IPS DF 6.9 (cell line): ENCODE measurements at regions not wholly inside any gene's neighbourhood (a gene's known extent, or its start where the extent isn't known, plus 50 kb on each side); places are given as distances from the start of the nearest gene placed in this dataset.

Source experiments
- DNase-seq: peaks from one replicate; pipeline ENCODE4 v3.0.0-alpha.2; 2013; ENCODE audit warnings: low read depth, low spot score
- H3K27ac ChIP-seq: one replicate; pipeline ENCODE4 v1.5.1; 2013; ENCODE audit warnings: low read length, control low read depth
- H3K27me3 ChIP-seq: 2 replicates; pipeline ENCODE4 v1.6.1; 2013; ENCODE audit warnings: mild to moderate bottlenecking, low read length; ENCODE audit not compliant: control insufficient read depth, insufficient read depth
- H3K36me3 ChIP-seq: 2 replicates; pipeline ENCODE4 v1.6.1; 2013; ENCODE audit warnings: low read length; ENCODE audit not compliant: control insufficient read depth, insufficient read depth
- H3K4me1 ChIP-seq: 2 replicates; pipeline ENCODE4 v1.6.1; 2013; ENCODE audit warnings: low read length; ENCODE audit not compliant: control insufficient read depth, insufficient read depth
- H3K4me3 ChIP-seq: 2 replicates; pipeline ENCODE4 v1.5.1; 2013; ENCODE audit warnings: mild to moderate bottlenecking, low read length
- H3K9me3 ChIP-seq: 2 replicates; pipeline ENCODE4 v1.6.1; 2013; ENCODE audit warnings: low read length, inconsistent platforms; ENCODE audit not compliant: control insufficient read depth, insufficient read depth
- WGBS: extraction: QIAGEN DNeasy Blood & Tissue Kit; methylation state at CpG from one replicate; pipeline ENCODE4 v1.1.7; 2013; ENCODE audit warnings: mixed read lengths, missing lambda C conversion rate; ENCODE audit not compliant: insufficient read length, insufficient coverage; 5-methylcytosine and 5-hydroxymethylcytosine counted together

GRCh38 chr3:157695103-157695502, 191.9 kb upstream of the VEPH1 start:
- no peaks in the 10 kb centered on the region for H3K36me3 ChIP-seq
- no peak overlapping the region for H3K27ac ChIP-seq
- WGBS, result no CpG with 5 or more reads among the region's 2 CpGs
- no peaks in the 10 kb centered on the region for H3K9me3 ChIP-seq
- no peak overlapping the region for H3K4me3 ChIP-seq
- H3K27me3 ChIP-seq, result no peaks in the 10 kb centered on the region
- DNase-seq, result no peak
- H3K4me1 ChIP-seq, result no peaks in the 10 kb centered on the region

DNA sequence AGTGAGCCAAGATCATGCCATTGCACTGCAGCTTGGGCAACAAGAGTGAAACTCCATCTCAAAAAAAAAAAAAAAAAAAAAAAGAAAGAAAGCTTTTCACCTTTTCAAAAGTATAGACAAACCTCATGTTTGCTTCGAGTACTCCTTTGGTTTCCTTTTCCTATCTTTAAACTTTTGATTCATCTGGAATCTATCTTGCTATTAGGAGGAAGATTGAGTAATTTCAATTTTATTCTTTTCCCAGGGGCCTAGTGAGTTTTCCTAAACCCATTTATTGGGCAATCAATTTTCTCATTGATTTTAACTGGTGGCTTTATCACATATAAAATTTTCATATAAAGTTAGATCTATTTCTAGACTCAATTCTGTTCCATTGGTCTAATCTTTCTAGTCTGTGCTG, 190.5 kb upstream of the VEPH1 start:
- Histone ChIP-seq H3K9me3 (no peaks in the 10 kb centered on the region), H3K4me1 (no peaks in the 10 kb centered on the region), H3K4me3 (no peak overlapping the region), H3K36me3 (no peaks in the 10 kb centered on the region), H3K27ac (no peak overlapping the region), H3K27me3 (no peaks in the 10 kb centered on the region)
- DNase-seq, result no peak
- WGBS, result no CpG with 5 or more reads among the region's 1 CpG

DNA sequence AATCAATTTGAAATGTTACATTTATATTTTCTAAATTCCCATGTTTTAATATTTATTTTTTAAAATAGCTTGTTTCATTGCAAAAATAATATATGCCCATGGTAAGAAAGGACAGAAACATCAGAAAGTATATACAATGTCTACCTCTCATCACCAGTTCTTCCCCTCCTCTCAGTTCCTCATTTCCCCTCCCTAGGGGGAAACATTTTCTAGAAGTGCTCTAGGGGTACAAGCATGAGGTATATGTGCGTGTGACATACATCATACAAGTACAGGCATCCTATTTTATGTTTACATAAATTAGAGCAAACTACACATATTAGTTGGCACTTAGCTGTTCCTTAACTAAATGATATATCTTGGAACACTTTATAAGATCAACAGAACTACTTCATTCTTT, 189.3 kb upstream of the VEPH1 start:
- Histone ChIP-seq H3K4me3 (no peak overlapping the region), H3K9me3 (no peaks in the 10 kb centered on the region), H3K4me1 (no peaks in the 10 kb centered on the region), H3K36me3 (no peaks in the 10 kb centered on the region), H3K27ac (no peak overlapping the region), H3K27me3 (no peaks in the 10 kb centered on the region)
- no CpG with 5 or more reads among the region's 1 CpG for WGBS
- no peak for DNase-seq

GRCh38 chr3:157683668-157684067, 180.5 kb upstream of the VEPH1 start:
- WGBS, result no CpG with 5 or more reads among the region's 3 CpGs
- H3K27me3 ChIP-seq, result no peaks in the 10 kb centered on the region
- H3K4me1 ChIP-seq, result no peaks in the 10 kb centered on the region
- no peak overlapping the region for H3K4me3 ChIP-seq
- H3K36me3 ChIP-seq, result no peaks in the 10 kb centered on the region
- no peak for DNase-seq
- no peaks in the 10 kb centered on the region for H3K9me3 ChIP-seq
- H3K27ac ChIP-seq, result no peak overlapping the region

GRCh38 chr3:157672061-157672460, 168.8 kb upstream of the VEPH1 start:
- no peak for DNase-seq
- WGBS, result no CpG with 5 or more reads among the region's 1 CpG
- H3K4me1 ChIP-seq, result no peaks in the 10 kb centered on the region
- H3K4me3 ChIP-seq, result no peak overlapping the region
- H3K36me3 ChIP-seq, result no peaks in the 10 kb centered on the region
- no peaks in the 10 kb centered on the region for H3K27me3 ChIP-seq
- H3K9me3 ChIP-seq, result no peaks in the 10 kb centered on the region
- H3K27ac ChIP-seq, result no peak overlapping the region

DNA sequence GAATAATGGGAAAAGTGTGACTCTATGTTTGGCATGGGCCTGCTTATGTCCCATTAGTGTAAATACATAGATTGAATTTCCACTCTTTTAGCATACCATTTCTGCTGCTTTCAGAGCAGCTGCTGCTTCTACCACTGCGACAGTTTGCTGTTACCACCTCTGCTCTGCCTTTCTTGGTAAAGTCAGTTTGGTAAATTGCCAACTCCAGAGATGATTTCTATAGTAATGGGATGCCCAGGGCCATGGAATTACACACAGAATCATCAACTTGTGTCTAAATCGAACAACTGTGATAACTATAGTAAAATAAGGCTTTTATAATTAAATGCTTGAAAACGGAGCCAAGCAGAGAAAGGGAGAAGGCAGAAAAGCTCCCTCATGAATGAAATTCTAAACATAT, 168.4 kb upstream of the VEPH1 start:
- no CpG with 5 or more reads among the region's 3 CpGs for WGBS
- DNase-seq, result no peak
- Histone ChIP-seq H3K36me3 (no peaks in the 10 kb centered on the region), H3K27me3 (no peaks in the 10 kb centered on the region), H3K4me3 (no peak overlapping the region), H3K9me3 (no peaks in the 10 kb centered on the region), H3K27ac (no peak overlapping the region), H3K4me1 (no peaks in the 10 kb centered on the region)

DNA sequence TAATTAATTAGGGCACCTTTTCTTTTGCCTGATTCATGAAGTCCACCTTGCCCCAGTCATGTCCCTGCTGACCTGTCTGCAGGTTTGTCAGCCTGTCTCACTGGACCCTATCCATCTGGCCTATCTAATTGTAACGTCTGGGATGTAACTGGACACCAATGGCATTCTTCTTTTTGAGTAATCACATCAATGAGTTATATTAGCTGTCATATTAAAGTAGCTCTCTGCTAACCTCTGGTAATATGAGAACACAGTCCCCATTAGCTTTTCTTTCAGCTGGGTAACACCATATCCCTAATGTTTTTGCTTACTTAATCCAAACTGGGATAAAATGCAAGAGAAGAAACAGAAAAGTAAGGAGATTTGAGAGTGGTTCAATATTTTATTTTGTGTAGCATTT, 166.2 kb upstream of the VEPH1 start:
- Histone ChIP-seq H3K4me3 (no peak overlapping the region), H3K9me3 (no peaks in the 10 kb centered on the region), H3K36me3 (no peaks in the 10 kb centered on the region), H3K4me1 (no peaks in the 10 kb centered on the region), H3K27ac (no peak overlapping the region), H3K27me3 (no peaks in the 10 kb centered on the region)
- no CpG with 5 or more reads among the region's 1 CpG for WGBS
- no peak for DNase-seq

DNA sequence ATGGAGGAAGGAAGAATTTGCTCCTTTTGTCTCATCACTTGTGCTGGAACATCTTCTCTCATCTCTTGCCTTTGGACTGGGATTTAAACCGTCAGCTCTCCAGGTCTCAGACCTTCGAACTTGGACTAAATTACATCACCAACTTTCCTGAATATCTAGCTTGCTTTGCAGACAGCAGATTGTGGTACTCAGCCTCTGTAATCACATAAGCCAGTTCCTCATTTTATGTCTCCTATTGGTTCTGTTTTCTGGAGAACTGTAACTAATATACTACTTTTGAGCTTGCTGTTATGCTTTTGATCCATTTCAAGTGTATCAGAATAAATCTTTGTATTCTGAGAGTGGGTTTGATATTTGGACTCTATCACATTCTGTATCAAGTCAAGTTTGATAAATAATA, 164.3 kb upstream of the VEPH1 start:
- Histone ChIP-seq H3K36me3 (no peaks in the 10 kb centered on the region), H3K4me1 (no peaks in the 10 kb centered on the region), H3K9me3 (no peaks in the 10 kb centered on the region), H3K27me3 (no peaks in the 10 kb centered on the region), H3K4me3 (no peak overlapping the region), H3K27ac (no peak overlapping the region)
- no CpG with 5 or more reads among the region's 2 CpGs for WGBS
- DNase-seq, result no peak

GRCh38 chr3:157662171-157662570, 159.0 kb upstream of the VEPH1 start:
- no peak overlapping the region for H3K27ac ChIP-seq
- DNase-seq, result no peak
- H3K27me3 ChIP-seq, result no peaks in the 10 kb centered on the region
- H3K36me3 ChIP-seq, result no peaks in the 10 kb centered on the region
- no peak overlapping the region for H3K4me3 ChIP-seq
- no peaks in the 10 kb centered on the region for H3K4me1 ChIP-seq
- H3K9me3 ChIP-seq, result no peaks in the 10 kb centered on the region

DNA sequence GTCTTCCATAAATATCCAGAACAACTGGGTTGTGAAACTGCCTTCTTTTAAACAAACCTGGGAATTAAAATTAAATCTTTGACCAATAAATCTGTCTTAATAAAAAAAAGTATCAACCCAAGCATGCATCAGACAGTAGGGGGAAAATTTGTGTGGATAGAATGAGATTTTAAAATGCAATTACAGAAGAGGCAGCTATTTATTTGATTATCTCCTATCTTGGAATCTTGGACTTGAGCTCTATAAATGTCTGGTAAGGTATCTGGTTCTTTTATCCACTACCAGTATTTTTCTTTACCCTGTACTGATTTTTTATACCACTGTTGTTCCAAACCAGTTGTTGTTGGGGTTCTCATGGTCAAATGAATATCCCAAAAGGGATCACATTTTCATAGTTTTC, 157.6 kb upstream of the VEPH1 start:
- H3K27me3 ChIP-seq, result no peaks in the 10 kb centered on the region
- H3K9me3 ChIP-seq, result no peaks in the 10 kb centered on the region
- no peak overlapping the region for H3K27ac ChIP-seq
- H3K4me3 ChIP-seq, result no peak overlapping the region
- no peaks in the 10 kb centered on the region for H3K36me3 ChIP-seq
- DNase-seq, result no peak
- H3K4me1 ChIP-seq, result no peaks in the 10 kb centered on the region

DNA sequence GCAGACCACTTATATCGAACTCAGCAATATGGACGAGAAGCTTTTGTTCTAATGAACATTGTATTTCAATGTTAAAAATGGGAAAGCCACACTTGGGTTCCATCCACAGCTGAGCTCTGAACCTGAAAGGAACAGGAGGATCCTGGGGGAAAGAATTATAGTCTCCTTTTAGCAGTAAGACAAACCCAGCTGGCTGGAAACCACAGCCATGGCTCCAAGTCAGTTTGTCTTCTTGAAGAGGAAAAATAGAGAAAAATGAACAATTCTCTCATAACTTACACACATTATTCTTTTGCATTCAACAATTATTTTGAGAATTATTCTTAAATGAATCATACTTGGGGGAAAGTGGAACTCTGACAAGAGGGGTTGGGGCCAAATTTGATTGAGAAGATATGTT, 149.2 kb upstream of the VEPH1 start:
- no peaks in the 10 kb centered on the region for H3K9me3 ChIP-seq
- no peak for DNase-seq
- no CpG with 5 or more reads among the region's 2 CpGs for WGBS

More for the DNA sequence above, 149.2 kb upstream of the VEPH1 start:
- Histone ChIP-seq H3K36me3 (no peaks in the 10 kb centered on the region), H3K27ac (no peak overlapping the region), H3K27me3 (no peaks in the 10 kb centered on the region), H3K4me1 (no peaks in the 10 kb centered on the region), H3K4me3 (no peak overlapping the region)
